ENCODE measurements at regions not wholly inside any gene's neighbourhood (a gene's known extent, or its start where the extent isn't known, plus 50 kb on each side); places are given as distances from the start of the nearest gene placed in this dataset.
"Not testable (repeated sequence)": the region's sequence is repeated elsewhere in the genome, so short reads cannot be mapped to it uniquely, and the experiment has no call there.

DNA sequence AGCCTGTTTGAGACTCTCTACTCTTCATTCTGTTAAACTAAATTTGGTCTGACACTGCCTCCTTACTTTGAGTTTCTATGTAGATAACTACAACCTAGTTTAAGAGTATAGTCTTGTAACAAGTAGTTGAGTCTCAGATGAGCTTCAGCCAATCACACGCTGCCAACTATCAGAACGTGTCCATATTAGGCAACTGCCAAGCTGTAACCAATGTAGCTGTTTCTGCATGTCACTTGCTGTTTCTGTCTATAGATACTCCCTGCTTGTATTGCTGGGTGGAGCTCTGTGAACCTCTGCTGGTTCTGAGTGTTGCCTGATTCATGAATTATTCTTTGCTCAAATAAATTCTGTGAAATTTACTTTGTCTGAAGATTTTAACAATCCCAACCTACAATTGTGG, 452.6 kb upstream of the NR5A2 start:
- DNase-seq, result no peak

- no peak for DNase-seq
These were observed 447.2 kb upstream of the NR5A2 start for GRCh38 chr1:199580300-199580699.

DNA sequence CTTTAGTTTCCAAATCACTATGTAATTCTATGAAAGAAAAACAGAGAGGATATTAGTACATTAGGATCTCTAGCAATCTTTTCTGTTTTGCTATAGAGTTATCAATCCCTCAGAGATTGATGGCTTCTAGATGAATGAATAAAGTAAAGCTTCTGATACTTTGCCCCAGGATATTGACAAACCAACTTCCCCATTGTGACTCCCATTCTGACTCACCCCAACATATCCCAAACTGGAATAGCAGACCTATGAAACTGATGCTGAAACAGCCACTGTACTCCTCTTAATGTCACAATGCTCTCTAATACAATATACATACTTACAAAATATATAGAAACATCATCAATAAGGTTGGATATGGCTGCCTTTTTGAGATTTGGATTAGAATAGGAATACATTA, 442.1 kb upstream of the NR5A2 start:
- no peak for DNase-seq

- DNase-seq, result no peak
These were observed 436.8 kb upstream of the NR5A2 start for GRCh38 chr1:199590708-199591107.

DNA sequence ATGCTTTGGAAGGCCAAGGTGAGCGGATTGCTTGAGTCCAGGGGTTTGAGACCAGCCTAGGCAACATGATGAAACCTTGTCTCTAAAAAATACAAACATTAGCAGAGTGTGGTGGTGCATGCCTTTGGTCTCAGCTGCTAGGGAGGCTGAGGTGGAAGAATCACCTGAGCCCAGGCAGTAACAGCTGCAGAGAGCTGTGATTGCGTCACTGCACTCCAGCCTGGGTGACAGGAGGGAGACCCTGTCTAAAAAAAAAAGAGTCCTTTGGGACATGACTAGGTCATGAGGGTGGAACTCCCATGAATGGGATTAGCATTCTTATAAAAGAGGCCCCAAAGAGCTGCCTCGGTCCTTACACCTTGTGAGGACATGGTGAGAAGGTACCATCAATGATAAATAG, 436.0 kb upstream of the NR5A2 start:
- DNase-seq, result no peak

GRCh38 chr1:199593475-199593874, 434.0 kb upstream of the NR5A2 start:
- no peak for DNase-seq

DNA sequence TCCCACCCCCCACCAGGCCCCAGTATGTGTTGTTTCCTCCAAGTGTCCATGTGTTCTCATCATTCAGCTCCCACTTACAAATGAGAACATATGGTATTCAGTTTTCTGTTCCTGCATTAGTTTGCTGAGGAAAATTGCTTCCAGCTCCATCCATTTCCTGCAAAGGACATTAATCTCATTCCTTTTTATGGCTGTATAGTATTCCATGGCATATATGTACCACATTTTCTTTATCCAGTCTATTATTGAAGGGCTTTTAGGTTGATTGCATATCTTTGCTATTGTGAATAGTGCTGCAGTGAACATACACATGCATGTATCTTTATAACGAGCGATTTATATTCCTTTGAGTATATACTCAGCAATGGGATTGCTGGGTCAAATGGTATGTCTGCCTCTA, 431.1 kb upstream of the NR5A2 start:
- DNase-seq, result not testable (repeated sequence)

GRCh38 chr1:199597152-199597551, 430.4 kb upstream of the NR5A2 start:
- DNase-seq, result no peak

- DNase-seq, result no peak
These were observed 419.1 kb upstream of the NR5A2 start for GRCh38 chr1:199608414-199608813.

- DNase-seq, result no peak
These were observed 414.3 kb upstream of the NR5A2 start for GRCh38 chr1:199612976-199613774.

GRCh38 chr1:199616947-199617346, 410.6 kb upstream of the NR5A2 start:
- no peak for DNase-seq

DNA sequence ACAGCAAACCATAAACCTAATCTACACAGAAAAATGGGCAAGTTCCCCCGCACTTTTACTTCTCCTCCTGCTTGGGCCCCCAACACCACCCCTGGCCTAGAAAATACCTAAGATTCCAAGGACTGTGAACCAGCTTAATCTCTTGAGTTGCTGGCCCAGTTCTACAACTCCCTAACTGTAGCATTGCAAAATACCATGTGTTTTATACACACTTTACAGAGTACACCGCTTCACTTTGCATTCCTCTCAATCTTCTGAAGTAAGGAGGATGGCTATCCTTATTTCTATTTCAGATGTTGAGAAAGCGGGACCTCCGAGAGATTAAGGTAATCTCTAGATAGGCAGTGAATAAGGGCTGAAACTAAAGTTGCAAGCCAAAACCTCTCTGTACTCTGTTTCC, 408.3 kb upstream of the NR5A2 start:
- DNase-seq, result no peak

DNA sequence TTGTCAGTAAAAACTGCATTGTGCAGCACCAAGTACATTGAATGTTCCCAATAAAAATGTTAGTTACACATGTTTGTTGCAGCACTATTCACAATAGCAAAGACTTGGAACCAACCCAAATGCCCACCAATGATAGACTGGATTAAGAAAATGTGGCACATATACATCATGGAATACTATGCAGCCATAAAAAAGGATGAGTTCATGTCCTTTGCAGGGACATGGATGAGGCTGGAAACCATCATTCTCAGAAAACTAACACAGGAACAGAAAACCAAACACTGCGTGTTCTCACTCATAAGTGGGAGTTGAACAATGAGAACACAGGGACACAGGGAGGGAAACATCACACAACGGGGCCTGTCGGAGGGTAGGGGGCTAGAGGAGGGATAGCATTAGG, 401.3 kb upstream of the NR5A2 start:
- DNase-seq, result not testable (repeated sequence)

GRCh38 chr1:199629624-199630023, 397.9 kb upstream of the NR5A2 start:
- no peak for DNase-seq

GRCh38 chr1:199639453-199639852, 388.1 kb upstream of the NR5A2 start:
- DNase-seq, result no peak

- DNase-seq, result no peak
These were observed 386.0 kb upstream of the NR5A2 start for GRCh38 chr1:199641531-199641930.

DNA sequence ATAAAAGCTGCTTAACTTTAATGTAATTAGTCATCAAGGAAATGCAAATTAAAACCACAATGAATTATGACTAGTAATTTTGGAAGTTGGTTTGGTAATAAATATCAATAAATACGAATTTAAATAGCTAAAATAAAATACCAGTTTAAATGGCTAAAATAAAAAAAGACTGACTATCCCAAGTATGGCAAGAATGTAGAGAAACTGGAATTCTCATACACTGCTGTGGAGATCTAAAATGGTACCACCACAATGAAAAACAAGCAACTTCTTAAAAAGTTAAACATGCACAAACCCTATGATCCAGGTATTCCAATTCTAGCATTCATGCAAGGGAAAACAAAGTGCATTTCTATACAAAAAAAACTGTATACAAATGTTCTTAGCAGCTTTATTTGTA, 382.6 kb upstream of the NR5A2 start:
- no peak for DNase-seq

GRCh38 chr1:199646761-199647160, 380.7 kb upstream of the NR5A2 start:
- no peak for DNase-seq

- DNase-seq, result no peak
These were observed 370.1 kb upstream of the NR5A2 start for GRCh38 chr1:199657449-199657848.

- DNase-seq, result no peak
These were observed 367.4 kb upstream of the NR5A2 start for GRCh38 chr1:199660071-199660470.

DNA sequence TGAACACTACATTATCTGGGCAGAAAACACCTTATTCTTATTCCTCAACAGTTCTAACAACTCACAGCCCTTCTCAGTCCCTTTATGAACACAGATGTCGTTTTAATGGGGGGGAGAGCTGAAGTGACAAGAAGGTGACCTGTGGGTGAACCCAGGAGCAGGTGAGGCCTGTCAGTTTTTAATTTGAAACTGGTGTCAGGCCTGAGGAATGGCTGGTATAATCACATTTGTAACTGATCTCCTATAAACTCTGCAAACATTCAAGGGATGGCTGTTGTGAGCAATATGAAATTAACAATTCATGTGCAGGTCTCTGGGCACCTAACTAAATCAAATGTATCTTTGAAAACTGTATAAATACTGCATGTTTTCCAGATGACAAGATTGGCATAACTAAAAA, 362.1 kb upstream of the NR5A2 start:
- no peak for DNase-seq

DNA sequence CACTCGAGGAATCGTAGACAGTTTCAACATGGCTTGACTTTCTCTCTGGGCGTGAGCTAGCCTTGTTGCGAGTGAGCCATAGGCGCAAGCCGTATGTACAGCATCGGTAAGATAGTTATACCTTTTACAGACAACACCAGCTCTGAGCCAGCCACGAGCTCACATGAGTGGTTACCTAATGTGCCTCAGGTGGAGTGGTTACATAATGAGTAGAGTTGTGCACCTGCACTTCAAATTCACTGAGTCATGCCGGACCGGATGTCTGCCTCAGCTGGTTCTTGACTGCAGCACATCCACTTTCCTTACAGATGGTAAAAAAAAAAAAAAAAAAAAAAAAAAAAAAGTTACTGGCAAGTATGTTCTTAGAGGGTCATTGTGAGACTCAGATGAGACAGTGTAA, 360.4 kb upstream of the NR5A2 start:
- no peak for DNase-seq

DNA sequence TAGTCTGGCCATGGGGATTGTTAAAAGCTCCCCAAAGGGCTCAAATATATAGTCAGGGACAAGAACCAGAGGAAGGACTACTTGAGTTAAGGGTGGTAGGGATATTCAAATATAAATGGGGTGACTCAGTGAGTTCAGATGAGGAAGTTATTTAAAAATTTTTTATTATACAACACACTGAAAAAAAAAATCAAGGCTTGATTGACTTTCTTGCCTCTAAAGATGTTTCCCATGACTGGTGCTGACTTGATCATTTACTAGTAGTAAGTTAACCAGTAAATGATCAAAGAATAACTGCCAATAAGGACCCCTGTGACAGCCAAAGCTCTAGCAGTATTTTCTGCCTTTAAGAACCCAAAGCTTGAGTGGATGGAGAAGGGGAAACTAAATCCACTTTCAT, 357.6 kb upstream of the NR5A2 start:
- no peak for DNase-seq

GRCh38 chr1:199671684-199672083, 355.8 kb upstream of the NR5A2 start:
- DNase-seq, result no peak

DNA sequence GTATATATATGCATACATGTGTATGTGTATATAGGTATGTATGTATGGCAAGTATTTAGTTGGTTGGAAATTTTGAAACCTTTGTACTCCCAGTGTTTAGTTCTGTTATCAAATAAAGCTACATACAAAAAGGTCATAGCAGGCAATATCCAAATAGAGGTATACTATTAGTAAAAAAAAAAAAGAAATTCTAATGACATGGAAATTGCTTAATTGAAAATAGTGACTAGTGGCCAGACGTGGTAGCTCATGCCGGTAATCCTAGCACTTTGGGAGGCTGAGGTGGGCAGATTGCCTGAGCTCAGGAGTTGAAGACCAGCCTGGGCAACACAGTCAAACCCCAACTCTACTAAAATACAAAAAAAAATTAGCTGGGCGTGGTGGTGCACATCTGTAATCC, 351.6 kb upstream of the NR5A2 start:
- DNase-seq, result no peak
